ENCODE measurements at regions not wholly inside any gene's neighbourhood (a gene's known extent, or its start where the extent isn't known, plus 50 kb on each side); places are given as distances from the start of the nearest gene placed in this dataset.
A peak's percentile ranks its signal among the peaks of the same experiment; 100 is the strongest.
"Not testable (repeated sequence)": the region's sequence is repeated elsewhere in the genome, so short reads cannot be mapped to it uniquely, and the experiment has no call there.

GRCh38 chr9:22225856-22226255 lies 216.8 kb upstream of the CDKN2B start:
- not testable (repeated sequence) for DNase-seq (ENCODE audit: low spot score)

GRCh38 chr9:22227986-22228385 lies 218.6 kb upstream of the DMRTA1 start:
- no peak for DNase-seq (ENCODE audit: low spot score)

GRCh38 chr9:22228542-22228941 lies 218.1 kb upstream of the DMRTA1 start:
- DNase-seq (ENCODE audit: low spot score) = no peak

GRCh38 chr9:22229069-22229468 lies 217.6 kb upstream of the DMRTA1 start:
- no peak for DNase-seq (ENCODE audit: low spot score)

- not testable (repeated sequence) for DNase-seq (ENCODE audit: low spot score)
Measured at GRCh38 chr9:22231309-22231708, 215.3 kb upstream of the DMRTA1 start.

GRCh38 chr9:22232971-22233370 lies 213.7 kb upstream of the DMRTA1 start:
- DNase-seq (ENCODE audit: low spot score) = no peak

GRCh38 chr9:22237497-22238363 lies 208.9 kb upstream of the DMRTA1 start:
- peak; percentile 20 for DNase-seq (ENCODE audit: low spot score)

- DNase-seq (ENCODE audit: low spot score) = no peak
Measured at GRCh38 chr9:22238809-22239684, 207.6 kb upstream of the DMRTA1 start.

GRCh38 chr9:22240619-22241018 lies 206.0 kb upstream of the DMRTA1 start:
- peak; percentile 43 for DNase-seq (ENCODE audit: low spot score)

GRCh38 chr9:22241024-22241423 lies 205.6 kb upstream of the DMRTA1 start:
- no peak for DNase-seq (ENCODE audit: low spot score)

GRCh38 chr9:22241611-22242010 lies 205.0 kb upstream of the DMRTA1 start:
- DNase-seq (ENCODE audit: low spot score) = no peak

GRCh38 chr9:22244139-22245011 lies 202.2 kb upstream of the DMRTA1 start:
- DNase-seq (ENCODE audit: low spot score) = peak; percentile 41

- no peak for DNase-seq (ENCODE audit: low spot score)
Measured at GRCh38 chr9:22255337-22255736, 191.3 kb upstream of the DMRTA1 start.

- DNase-seq (ENCODE audit: low spot score) = no peak
Measured at GRCh38 chr9:22256381-22256780, 190.2 kb upstream of the DMRTA1 start.

GRCh38 chr9:22257026-22257816 lies 189.4 kb upstream of the DMRTA1 start:
- DNase-seq (ENCODE audit: low spot score) = no peak

- no peak for DNase-seq (ENCODE audit: low spot score)
Measured at GRCh38 chr9:22265038-22265437, 181.6 kb upstream of the DMRTA1 start.

GRCh38 chr9:22265534-22265933 lies 181.1 kb upstream of the DMRTA1 start:
- DNase-seq (ENCODE audit: low spot score) = no peak

GRCh38 chr9:22274477-22274876 lies 172.1 kb upstream of the DMRTA1 start:
- DNase-seq (ENCODE audit: low spot score) = no peak

- DNase-seq (ENCODE audit: low spot score) = no peak
Measured at GRCh38 chr9:22278426-22278825, 168.2 kb upstream of the DMRTA1 start.

- DNase-seq (ENCODE audit: low spot score) = no peak
Measured at GRCh38 chr9:22279636-22280035, 167.0 kb upstream of the DMRTA1 start.

- no peak for DNase-seq (ENCODE audit: low spot score)
Measured at GRCh38 chr9:22285066-22285465, 161.6 kb upstream of the DMRTA1 start.

Measured in CD4-positive, alpha-beta T cell treated with Interleukin-15 for 4 hours (primary cell).